ENCODE measurements at regions not wholly inside any gene's neighbourhood (a gene's known extent, or its start where the extent isn't known, plus 50 kb on each side); places are given as distances from the start of the nearest gene placed in this dataset.

DNA sequence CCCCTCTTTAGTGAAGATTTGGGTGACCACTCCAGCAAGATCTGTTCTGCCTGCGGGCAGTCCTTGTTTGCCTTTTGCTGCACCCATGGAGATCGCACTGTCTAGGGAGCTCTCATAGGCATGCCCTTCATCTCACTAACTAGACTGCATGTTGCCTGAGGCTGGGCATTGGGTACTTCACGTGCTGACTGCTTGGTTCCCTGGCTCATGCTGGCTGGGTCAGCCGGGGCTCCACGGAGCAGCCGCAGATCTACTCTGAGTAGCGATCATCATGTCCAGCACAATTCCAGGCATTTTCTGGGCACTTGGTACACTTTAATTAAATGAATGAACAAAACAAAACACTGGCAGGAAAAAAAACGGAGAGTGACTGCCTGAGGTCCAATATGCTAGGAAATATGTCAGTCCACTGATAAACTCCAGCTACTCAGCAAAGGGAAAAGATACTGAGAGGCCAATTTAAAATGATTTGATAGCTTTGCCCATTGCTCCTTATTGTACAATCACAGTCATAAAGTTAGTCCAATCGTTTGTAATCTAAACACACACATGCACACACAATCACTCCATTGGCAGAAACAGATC, 220.3 kb downstream of the C1D start:
- Histone ChIP-seq H3K4me1 (peaks cover 0 to 11% (median 0%) of the 10 kb centered on the region in 4 donors), H3K36me3 (no peaks in the 10 kb centered on the region), H3K4me3 (no peak overlapping the region), H3K27ac (no peak overlapping the region), H3K27me3 (peaks cover 0 to 5% of the 10 kb centered on the region in 2 donors), H3K9me3 (no peaks in the 10 kb centered on the region)
- DNase-seq (ENCODE audit: low spot score in 2 of 2), result no peak
- 61 to 65% methylated on average over 9 of the region's 9 CpGs for WGBS, 2 donors
- TF ChIP-seq POLR2A (IDR thresholded peaks at IDR 0.05), result no peak
- no peak for TF ChIP-seq EP300 (IDR thresholded peaks at IDR 0.05)

DNA sequence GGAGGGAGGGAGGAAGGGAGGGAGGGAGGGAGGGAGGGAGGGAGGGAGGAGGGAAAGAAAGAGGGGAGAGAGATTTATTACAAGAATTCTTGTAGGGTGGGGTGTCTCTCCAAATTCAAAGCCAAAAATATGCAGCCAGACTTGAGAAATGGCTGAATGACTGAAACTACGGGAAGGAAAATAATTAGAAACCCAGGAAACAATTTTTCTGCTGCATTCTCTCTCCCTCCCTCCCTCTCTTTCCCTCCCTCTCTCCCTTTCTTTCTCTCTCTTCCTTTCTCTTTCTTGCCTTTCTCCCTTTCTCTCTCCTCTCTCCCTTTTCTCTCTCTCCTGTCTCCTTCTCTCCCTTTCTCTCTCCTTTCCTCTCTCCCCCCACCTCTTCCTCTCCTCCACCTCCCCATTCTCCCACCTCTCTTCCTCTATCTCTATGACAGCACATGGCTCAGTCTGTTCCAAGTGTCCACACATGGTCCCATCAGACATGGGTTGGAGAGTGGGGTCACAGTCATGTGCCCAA, 218.7 kb downstream of the C1D start:
- TF ChIP-seq POLR2A (IDR thresholded peaks at IDR 0.05), result no peak
- TF ChIP-seq, protein P1, sequence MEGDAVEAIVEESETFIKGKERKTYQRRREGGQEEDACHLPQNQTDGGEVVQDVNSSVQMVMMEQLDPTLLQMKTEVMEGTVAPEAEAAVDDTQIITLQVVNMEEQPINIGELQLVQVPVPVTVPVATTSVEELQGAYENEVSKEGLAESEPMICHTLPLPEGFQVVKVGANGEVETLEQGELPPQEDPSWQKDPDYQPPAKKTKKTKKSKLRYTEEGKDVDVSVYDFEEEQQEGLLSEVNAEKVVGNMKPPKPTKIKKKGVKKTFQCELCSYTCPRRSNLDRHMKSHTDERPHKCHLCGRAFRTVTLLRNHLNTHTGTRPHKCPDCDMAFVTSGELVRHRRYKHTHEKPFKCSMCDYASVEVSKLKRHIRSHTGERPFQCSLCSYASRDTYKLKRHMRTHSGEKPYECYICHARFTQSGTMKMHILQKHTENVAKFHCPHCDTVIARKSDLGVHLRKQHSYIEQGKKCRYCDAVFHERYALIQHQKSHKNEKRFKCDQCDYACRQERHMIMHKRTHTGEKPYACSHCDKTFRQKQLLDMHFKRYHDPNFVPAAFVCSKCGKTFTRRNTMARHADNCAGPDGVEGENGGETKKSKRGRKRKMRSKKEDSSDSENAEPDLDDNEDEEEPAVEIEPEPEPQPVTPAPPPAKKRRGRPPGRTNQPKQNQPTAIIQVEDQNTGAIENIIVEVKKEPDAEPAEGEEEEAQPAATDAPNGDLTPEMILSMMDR (IDR thresholded peaks at IDR 0.05), result no peak
- TF ChIP-seq EP300 (IDR thresholded peaks at IDR 0.05), result no peak
- H3K27ac ChIP-seq, result no peak overlapping the region
- peaks cover 0 to 5% of the 10 kb centered on the region in 2 donors for H3K27me3 ChIP-seq
- no peaks in the 10 kb centered on the region for H3K36me3 ChIP-seq
- no peak overlapping the region for H3K4me3 ChIP-seq
- DNase-seq (ENCODE audit: low spot score in 2 of 2), result no peak
- H3K4me1 ChIP-seq, result peaks cover 0 to 11% (median 0%) of the 10 kb centered on the region in 4 donors
- WGBS, 2 donors, result 32 to 48% methylated on average over 1 of the region's 1 CpG
- H3K9me3 ChIP-seq, result no peaks in the 10 kb centered on the region

DNA sequence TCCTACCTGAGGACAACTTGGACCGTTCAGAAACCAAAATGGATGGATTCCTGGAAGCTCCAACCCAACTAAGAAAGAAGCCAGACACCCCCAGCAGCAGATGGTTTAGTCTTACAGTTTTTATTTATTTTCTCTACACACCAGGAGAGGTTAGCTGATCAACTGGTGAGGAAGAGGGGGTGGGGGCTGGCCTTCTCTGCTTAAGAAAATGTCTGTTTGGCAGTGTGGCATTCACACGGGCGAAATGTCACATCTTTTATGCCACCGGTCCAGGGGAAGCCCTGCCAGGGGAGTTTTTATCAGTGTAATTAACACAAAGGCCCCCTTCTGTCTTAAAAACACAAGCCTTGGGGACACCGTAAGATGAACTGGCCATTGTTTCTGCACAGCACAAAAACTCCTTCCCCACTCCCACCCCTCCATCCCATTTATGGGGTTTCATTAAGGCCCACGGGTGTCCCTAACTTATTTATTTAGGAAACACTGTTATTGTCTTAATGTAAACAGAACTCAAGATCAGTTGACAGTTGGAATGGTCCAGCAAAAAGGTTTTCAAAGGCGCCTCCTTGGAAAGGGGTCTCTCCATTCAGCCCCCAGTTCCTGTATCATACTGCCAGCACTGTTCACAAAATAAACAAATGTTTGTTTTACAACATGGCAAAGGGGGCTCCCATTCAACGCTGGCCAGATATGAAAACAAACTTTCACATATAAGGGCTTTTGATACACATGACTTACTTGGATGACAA, 217.0 kb downstream of the C1D start:
- Histone ChIP-seq H3K4me1 (peaks cover 0 to 11% (median 0%) of the 10 kb centered on the region in 4 donors), H3K27me3 (peaks cover 0 to 5% of the 10 kb centered on the region in 2 donors), H3K36me3 (no peaks in the 10 kb centered on the region), H3K9me3 (no peaks in the 10 kb centered on the region), H3K4me3 (peak overlapping the region in 2 of 4 donors; percentile 14 to 38), H3K27ac (peak overlapping the region in 1 of 4 donors; percentile 65)
- no peak for DNase-seq (ENCODE audit: low spot score in 2 of 2)
- WGBS, 2 donors, result 47 to 48% methylated on average over 8 of the region's 8 CpGs
- TF ChIP-seq POLR2A (IDR thresholded peaks at IDR 0.05) (no peak), EP300 (IDR thresholded peaks at IDR 0.05) (no peak)
- TF ChIP-seq, protein P1 (IDR thresholded peaks at IDR 0.05), result no peak

DNA sequence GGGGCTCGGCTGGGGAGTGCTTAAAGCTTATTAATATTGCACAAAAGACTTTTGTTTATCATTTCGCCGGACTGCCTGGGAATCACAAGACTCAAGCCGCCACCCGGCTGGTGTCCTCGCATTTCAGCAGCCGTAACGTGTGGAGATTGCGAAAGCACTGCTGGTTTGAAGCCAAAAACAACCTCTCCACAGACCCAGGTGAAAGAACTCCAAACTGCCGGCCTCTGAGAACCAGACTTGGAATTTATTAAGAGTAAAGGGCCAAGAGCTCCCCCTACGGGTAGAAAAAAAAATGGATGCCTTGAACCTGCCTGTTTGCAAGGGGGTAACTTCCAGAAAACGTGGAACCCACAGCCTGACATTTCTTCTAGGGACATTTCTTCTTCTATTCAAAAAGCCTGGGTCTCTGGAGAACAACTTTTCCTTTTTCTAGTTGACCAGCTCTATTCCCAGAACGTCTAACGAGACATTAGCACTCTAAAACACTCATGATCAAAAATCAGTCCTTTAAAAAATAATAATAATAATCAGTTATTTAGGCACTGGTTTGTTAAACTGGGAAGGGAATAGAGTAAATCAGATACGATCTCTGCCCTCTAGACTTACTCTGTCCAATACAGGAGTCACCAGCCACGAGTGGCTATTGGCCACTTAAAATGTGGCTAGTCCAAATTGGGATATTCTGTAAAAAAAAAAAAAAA, 216.3 kb downstream of the C1D start:
- DNase-seq (ENCODE audit: low spot score in 2 of 2), result peak; percentile 84 to 96
- H3K27ac ChIP-seq, result peak overlapping the region in 1 of 4 donors; percentile 65
- WGBS, 2 donors, result 9% methylated on average over 16 of the region's 16 CpGs

More for the DNA sequence above, 216.3 kb downstream of the C1D start:
- peak overlapping the region in 2 of 4 donors; percentile 14 to 38 for H3K4me3 ChIP-seq
- peaks cover 0 to 11% (median 0%) of the 10 kb centered on the region in 4 donors for H3K4me1 ChIP-seq
- peaks cover 0 to 5% of the 10 kb centered on the region in 2 donors for H3K27me3 ChIP-seq
- no peaks in the 10 kb centered on the region for H3K9me3 ChIP-seq
- no peaks in the 10 kb centered on the region for H3K36me3 ChIP-seq
- TF ChIP-seq, protein P1 (IDR thresholded peaks at IDR 0.05), result peak; percentile 49 to 78 (median 69)
- no peak for TF ChIP-seq POLR2A (IDR thresholded peaks at IDR 0.05)
- TF ChIP-seq EP300 (IDR thresholded peaks at IDR 0.05), result peak; percentile 47 to 90

Measured in tibial nerve (tissue), 4 donors.